ENCODE measurements at regions not wholly inside any gene's neighbourhood (a gene's known extent, or its start where the extent isn't known, plus 50 kb on each side); places are given as distances from the start of the nearest gene placed in this dataset.

DNA sequence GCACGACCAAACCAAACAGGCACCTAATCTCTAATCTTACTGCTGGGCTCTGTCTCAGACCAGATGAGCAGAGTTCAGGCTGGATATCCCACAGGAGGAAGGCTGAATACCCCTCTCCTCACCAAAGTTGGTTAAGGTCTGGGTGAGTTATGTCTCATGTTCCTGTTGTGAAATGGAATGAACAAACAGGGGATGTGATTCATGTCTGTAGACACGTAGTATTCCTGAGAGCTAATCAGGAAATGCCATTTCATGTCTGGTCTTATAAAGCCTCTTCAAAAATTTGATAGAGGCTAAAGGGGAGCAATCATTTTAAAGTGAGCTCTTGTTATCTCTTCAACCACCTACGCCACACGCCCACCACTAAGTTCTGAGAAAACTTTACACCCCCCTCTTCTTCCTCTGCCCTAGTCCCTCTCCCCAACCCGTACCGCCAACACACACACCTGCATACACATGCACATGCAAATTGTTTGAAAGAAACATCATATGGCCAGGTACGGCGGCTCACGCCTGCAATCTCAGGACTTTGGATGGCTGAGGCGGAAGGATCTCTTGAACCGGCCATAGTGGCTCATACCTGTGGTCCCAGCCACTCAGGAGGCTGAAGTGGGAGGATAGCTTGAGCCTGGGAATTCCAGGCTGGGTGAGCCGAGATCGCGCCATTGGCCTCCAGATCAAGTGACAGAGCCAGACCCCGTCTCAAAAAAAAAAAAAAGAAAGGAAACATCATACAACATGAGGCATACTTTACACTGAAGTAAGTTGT is 69.8 kb upstream of the RAI14 start (continued):
- TF ChIP-seq ELF1 (tag; IDR thresholded peaks at IDR 0.05) (no peak), NCOA6 (IDR thresholded peaks at IDR 0.05) (no peak), TRIM24 (IDR thresholded peaks at IDR 0.05) (no peak; a peak in 1 of 4 replicates), NR2C1 (IDR thresholded peaks at IDR 0.05) (no peak), NR2C1 (tag; IDR thresholded peaks at IDR 0.05) (no peak), CBX2 (IDR thresholded peaks at IDR 0.05; ENCODE audit: insufficient read depth, low read length, poor library complexity, severe bottlenecking) (no peak), MECOM (CRISPR knock-in tag; IDR thresholded peaks at IDR 0.05) (no peak), MBD2 (IDR thresholded peaks at IDR 0.05; ENCODE audit: borderline replicate concordance, low read depth) (0 out of 2 replicates have a peak, but pooled peaks have one; percentile 18), JUND (IDR thresholded peaks at IDR 0.05; ENCODE audit: borderline replicate concordance, low read depth, low read length) (no peak), JUND (tag; IDR thresholded peaks at IDR 0.05; ENCODE audit: borderline replicate concordance, low read depth, low read length) (peak; percentile 16; the same call in 1 of the 3 replicates), NONO (IDR thresholded peaks at IDR 0.05; ENCODE audit: low read depth in 2 of 2, low read length in 1 of 2) (no peak), MCM3 (IDR thresholded peaks at IDR 0.05) (no peak), NCOA1 (IDR thresholded peaks at IDR 0.05; ENCODE audit: low read depth) (no peak), CC2D1A (IDR thresholded peaks at IDR 0.05) (no peak), MCM7 (IDR thresholded peaks at IDR 0.05) (no peak)
- TF ChIP-seq, protein P1, sequence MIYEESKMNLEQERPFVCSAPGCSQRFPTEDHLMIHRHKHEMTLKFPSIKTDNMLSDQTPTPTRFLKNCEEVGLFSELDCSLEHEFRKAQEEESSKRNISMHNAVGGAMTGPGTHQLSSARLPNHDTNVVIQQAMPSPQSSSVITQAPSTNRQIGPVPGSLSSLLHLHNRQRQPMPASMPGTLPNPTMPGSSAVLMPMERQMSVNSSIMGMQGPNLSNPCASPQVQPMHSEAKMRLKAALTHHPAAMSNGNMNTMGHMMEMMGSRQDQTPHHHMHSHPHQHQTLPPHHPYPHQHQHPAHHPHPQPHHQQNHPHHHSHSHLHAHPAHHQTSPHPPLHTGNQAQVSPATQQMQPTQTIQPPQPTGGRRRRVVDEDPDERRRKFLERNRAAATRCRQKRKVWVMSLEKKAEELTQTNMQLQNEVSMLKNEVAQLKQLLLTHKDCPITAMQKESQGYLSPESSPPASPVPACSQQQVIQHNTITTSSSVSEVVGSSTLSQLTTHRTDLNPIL (CRISPR knock-in tag; IDR thresholded peaks at IDR 0.05): no peak
- TF ChIP-seq, protein P2, sequence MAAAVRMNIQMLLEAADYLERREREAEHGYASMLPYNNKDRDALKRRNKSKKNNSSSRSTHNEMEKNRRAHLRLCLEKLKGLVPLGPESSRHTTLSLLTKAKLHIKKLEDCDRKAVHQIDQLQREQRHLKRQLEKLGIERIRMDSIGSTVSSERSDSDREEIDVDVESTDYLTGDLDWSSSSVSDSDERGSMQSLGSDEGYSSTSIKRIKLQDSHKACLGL (CRISPR knock-in tag; IDR thresholded peaks at IDR 0.05; ENCODE audit: borderline replicate concordance, poor library complexity, severe bottlenecking): no peak
- TF ChIP-seq, protein P3, sequence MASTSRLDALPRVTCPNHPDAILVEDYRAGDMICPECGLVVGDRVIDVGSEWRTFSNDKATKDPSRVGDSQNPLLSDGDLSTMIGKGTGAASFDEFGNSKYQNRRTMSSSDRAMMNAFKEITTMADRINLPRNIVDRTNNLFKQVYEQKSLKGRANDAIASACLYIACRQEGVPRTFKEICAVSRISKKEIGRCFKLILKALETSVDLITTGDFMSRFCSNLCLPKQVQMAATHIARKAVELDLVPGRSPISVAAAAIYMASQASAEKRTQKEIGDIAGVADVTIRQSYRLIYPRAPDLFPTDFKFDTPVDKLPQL (IDR thresholded peaks at IDR 0.05; ENCODE audit: extremely low read depth, insufficient read length): no peak
- TF ChIP-seq, protein P4, sequence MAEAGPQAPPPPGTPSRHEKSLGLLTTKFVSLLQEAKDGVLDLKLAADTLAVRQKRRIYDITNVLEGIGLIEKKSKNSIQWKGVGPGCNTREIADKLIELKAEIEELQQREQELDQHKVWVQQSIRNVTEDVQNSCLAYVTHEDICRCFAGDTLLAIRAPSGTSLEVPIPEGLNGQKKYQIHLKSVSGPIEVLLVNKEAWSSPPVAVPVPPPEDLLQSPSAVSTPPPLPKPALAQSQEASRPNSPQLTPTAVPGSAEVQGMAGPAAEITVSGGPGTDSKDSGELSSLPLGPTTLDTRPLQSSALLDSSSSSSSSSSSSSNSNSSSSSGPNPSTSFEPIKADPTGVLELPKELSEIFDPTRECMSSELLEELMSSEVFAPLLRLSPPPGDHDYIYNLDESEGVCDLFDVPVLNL (CRISPR knock-in tag; IDR thresholded peaks at IDR 0.05; ENCODE audit: low read depth): 0 out of 2 replicates have a peak, but pooled peaks have one; percentile 47
- TF ChIP-seq, protein P5, sequence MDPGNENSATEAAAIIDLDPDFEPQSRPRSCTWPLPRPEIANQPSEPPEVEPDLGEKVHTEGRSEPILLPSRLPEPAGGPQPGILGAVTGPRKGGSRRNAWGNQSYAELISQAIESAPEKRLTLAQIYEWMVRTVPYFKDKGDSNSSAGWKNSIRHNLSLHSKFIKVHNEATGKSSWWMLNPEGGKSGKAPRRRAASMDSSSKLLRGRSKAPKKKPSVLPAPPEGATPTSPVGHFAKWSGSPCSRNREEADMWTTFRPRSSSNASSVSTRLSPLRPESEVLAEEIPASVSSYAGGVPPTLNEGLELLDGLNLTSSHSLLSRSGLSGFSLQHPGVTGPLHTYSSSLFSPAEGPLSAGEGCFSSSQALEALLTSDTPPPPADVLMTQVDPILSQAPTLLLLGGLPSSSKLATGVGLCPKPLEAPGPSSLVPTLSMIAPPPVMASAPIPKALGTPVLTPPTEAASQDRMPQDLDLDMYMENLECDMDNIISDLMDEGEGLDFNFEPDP (CRISPR knock-in tag; IDR thresholded peaks at IDR 0.05): no peak
- TF ChIP-seq, protein P6, sequence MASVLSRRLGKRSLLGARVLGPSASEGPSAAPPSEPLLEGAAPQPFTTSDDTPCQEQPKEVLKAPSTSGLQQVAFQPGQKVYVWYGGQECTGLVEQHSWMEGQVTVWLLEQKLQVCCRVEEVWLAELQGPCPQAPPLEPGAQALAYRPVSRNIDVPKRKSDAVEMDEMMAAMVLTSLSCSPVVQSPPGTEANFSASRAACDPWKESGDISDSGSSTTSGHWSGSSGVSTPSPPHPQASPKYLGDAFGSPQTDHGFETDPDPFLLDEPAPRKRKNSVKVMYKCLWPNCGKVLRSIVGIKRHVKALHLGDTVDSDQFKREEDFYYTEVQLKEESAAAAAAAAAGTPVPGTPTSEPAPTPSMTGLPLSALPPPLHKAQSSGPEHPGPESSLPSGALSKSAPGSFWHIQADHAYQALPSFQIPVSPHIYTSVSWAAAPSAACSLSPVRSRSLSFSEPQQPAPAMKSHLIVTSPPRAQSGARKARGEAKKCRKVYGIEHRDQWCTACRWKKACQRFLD (CRISPR knock-in tag; IDR thresholded peaks at IDR 0.05): no peak

All from K562 (cell line).